Nephron (organoid): ENCODE measurements at regions not wholly inside any gene's neighbourhood (a gene's known extent, or its start where the extent isn't known, plus 50 kb on each side); places are given as distances from the start of the nearest gene placed in this dataset.

Experiments
- H3K27ac Mint-ChIP-seq, 3 experiments: 2 replicates each; pipeline ENCODE4 v1.8.0; 2020; ENCODE audit warnings: mixed read lengths in 3 of 3, mild to moderate bottlenecking in 2 of 3, moderate library complexity in 1 of 3
- H3K27me3 Mint-ChIP-seq: 2 replicates; pipeline ENCODE4 v1.8.0; 2021; ENCODE audit warnings: low read depth, mild to moderate bottlenecking, moderate library complexity, mixed read lengths
- H3K36me3 Mint-ChIP-seq: 2 replicates; pipeline ENCODE4 v1.8.0; 2020; ENCODE audit warnings: low read depth, mixed read lengths
- H3K4me1 Mint-ChIP-seq: 2 replicates; pipeline ENCODE4 v1.8.0; 2020; ENCODE audit warnings: mixed read lengths
- H3K4me3 Mint-ChIP-seq, 3 experiments: 2 replicates each; pipeline ENCODE4 v1.8.0; 2020; ENCODE audit warnings: mild to moderate bottlenecking in 3 of 3, mixed read lengths in 3 of 3, moderate library complexity in 2 of 3
- H3K9me3 Mint-ChIP-seq: 2 replicates; pipeline ENCODE4 v1.8.0; 2020; ENCODE audit warnings: mixed read lengths
- CTCF ChIP-seq, 3 experiments: fragments of 200-600 bp; sonication (generic); IDR thresholded peaks; one replicate each; pipeline ENCODE4 v1.5.0; 2021; ENCODE audit warnings: antibody characterized with exemption in 3 of 3; ENCODE audit not compliant: unreplicated experiment in 3 of 3

GRCh38 chr2:81767187-81767912 is 1462.8 kb upstream of the LRRTM1 start:
- TF ChIP-seq CTCF (IDR thresholded peaks at IDR 0.05; ENCODE audit: unreplicated experiment in 3 of 3) = no peak
- H3K36me3 Mint-ChIP-seq = no peaks in the 10 kb centered on the region
- no peak overlapping the region for H3K27ac Mint-ChIP-seq
- no peaks in the 10 kb centered on the region for H3K9me3 Mint-ChIP-seq
- no peak overlapping the region for H3K4me3 Mint-ChIP-seq
- no peaks in the 10 kb centered on the region for H3K4me1 Mint-ChIP-seq
- H3K27me3 Mint-ChIP-seq = peaks cover 3% of the 10 kb centered on the region

GRCh38 chr2:81747481-81748070 is 1443.0 kb upstream of the LRRTM1 start:
- Mint-ChIP-seq H3K27ac (no peak overlapping the region), H3K27me3 (no peaks in the 10 kb centered on the region)

GRCh38 chr2:81739966-81740365 is 1435.4 kb upstream of the LRRTM1 start:
- H3K27ac Mint-ChIP-seq = no peak overlapping the region
- no peak for TF ChIP-seq CTCF (IDR thresholded peaks at IDR 0.05; ENCODE audit: unreplicated experiment in 3 of 3)
- H3K4me1 Mint-ChIP-seq = no peaks in the 10 kb centered on the region
- no peaks in the 10 kb centered on the region for H3K27me3 Mint-ChIP-seq
- H3K9me3 Mint-ChIP-seq = peaks cover under 1% of the 10 kb centered on the region
- H3K4me3 Mint-ChIP-seq = no peak overlapping the region
- no peaks in the 10 kb centered on the region for H3K36me3 Mint-ChIP-seq

More at GRCh38 chr2:81747481-81748070, 1443.0 kb upstream of the LRRTM1 start:
- TF ChIP-seq CTCF (IDR thresholded peaks at IDR 0.05; ENCODE audit: unreplicated experiment in 3 of 3) = no peak
- Mint-ChIP-seq H3K9me3 (peaks cover 15% of the 10 kb centered on the region), H3K36me3 (no peaks in the 10 kb centered on the region), H3K4me1 (no peaks in the 10 kb centered on the region), H3K4me3 (no peak overlapping the region)

GRCh38 chr2:81734981-81735380 is 1430.4 kb upstream of the LRRTM1 start:
- Mint-ChIP-seq H3K27ac (no peak overlapping the region), H3K4me1 (no peaks in the 10 kb centered on the region), H3K9me3 (no peaks in the 10 kb centered on the region), H3K4me3 (no peak overlapping the region), H3K36me3 (no peaks in the 10 kb centered on the region), H3K27me3 (no peaks in the 10 kb centered on the region)
- TF ChIP-seq CTCF (IDR thresholded peaks at IDR 0.05; ENCODE audit: unreplicated experiment in 3 of 3) = no peak

- peaks cover 4% of the 10 kb centered on the region for H3K4me1 Mint-ChIP-seq
- TF ChIP-seq CTCF (IDR thresholded peaks at IDR 0.05; ENCODE audit: unreplicated experiment in 3 of 3) = no peak
- H3K4me3 Mint-ChIP-seq = no peak overlapping the region
- no peaks in the 10 kb centered on the region for H3K27me3 Mint-ChIP-seq
- H3K9me3 Mint-ChIP-seq = no peaks in the 10 kb centered on the region
- H3K36me3 Mint-ChIP-seq = no peaks in the 10 kb centered on the region
- no peak overlapping the region for H3K27ac Mint-ChIP-seq
These were observed 1410.3 kb upstream of the LRRTM1 start for GRCh38 chr2:81714817-81715216.

- no peak for TF ChIP-seq CTCF (IDR thresholded peaks at IDR 0.05; ENCODE audit: unreplicated experiment in 3 of 3)
- H3K9me3 Mint-ChIP-seq = no peaks in the 10 kb centered on the region
- H3K27ac Mint-ChIP-seq = no peak overlapping the region
- no peaks in the 10 kb centered on the region for H3K4me1 Mint-ChIP-seq
- H3K27me3 Mint-ChIP-seq = no peaks in the 10 kb centered on the region
- H3K4me3 Mint-ChIP-seq = no peak overlapping the region
- H3K36me3 Mint-ChIP-seq = no peaks in the 10 kb centered on the region
These were observed 1402.3 kb upstream of the LRRTM1 start for GRCh38 chr2:81706856-81707255.
